ENCODE measurements at regions not wholly inside any gene's neighbourhood (a gene's known extent, or its start where the extent isn't known, plus 50 kb on each side); places are given as distances from the start of the nearest gene placed in this dataset.

DNA sequence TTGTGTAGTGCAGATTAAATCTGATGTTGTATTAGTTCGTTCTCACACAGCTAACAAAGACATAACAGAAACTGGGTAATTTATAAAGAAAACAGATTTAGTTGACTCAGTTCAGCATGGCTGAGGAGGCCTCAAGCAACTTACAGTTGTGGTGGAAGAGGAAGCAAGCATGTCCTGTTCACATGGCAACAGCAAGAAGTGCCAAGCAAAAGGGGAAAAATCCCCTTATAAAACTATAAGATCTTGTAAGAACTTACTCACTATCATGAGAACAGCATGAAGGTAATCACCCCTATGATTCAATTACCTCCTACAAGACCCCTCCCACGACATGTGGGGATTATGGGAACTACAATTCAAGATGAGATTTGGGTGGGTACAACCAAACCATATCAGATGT lies 238.6 kb upstream of the PRR16 start:
- TF ChIP-seq, protein P1, sequence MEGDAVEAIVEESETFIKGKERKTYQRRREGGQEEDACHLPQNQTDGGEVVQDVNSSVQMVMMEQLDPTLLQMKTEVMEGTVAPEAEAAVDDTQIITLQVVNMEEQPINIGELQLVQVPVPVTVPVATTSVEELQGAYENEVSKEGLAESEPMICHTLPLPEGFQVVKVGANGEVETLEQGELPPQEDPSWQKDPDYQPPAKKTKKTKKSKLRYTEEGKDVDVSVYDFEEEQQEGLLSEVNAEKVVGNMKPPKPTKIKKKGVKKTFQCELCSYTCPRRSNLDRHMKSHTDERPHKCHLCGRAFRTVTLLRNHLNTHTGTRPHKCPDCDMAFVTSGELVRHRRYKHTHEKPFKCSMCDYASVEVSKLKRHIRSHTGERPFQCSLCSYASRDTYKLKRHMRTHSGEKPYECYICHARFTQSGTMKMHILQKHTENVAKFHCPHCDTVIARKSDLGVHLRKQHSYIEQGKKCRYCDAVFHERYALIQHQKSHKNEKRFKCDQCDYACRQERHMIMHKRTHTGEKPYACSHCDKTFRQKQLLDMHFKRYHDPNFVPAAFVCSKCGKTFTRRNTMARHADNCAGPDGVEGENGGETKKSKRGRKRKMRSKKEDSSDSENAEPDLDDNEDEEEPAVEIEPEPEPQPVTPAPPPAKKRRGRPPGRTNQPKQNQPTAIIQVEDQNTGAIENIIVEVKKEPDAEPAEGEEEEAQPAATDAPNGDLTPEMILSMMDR (IDR thresholded peaks at IDR 0.05; ENCODE audit: low read depth, low read length, poor library complexity, severe bottlenecking), result no peak
- no peak for TF ChIP-seq EZH2phosphoT487 (IDR thresholded peaks at IDR 0.05; ENCODE audit: borderline replicate concordance, low read length)

Data from DOHH2 (cell line).